Uterus (tissue), 3 donors: ENCODE measurements at regions not wholly inside any gene's neighbourhood (a gene's known extent, or its start where the extent isn't known, plus 50 kb on each side); places are given as distances from the start of the nearest gene placed in this dataset.

Experiments used
- DNase-seq, 2 donors: peaks; one replicate each; pipeline ENCODE4 v3.0.0-alpha.2; 2019 to 2020
- H3K27ac ChIP-seq, 2 donors: fragments of 200-600 bp; sonication (generic); 1 replicate in 1 of 2; 2 replicates in 1 of 2; pipeline ENCODE4 v1.5.1; 2016 to 2018
- H3K27me3 ChIP-seq, 2 donors: fragments of 200-600 bp; sonication (generic); one replicate each; pipeline ENCODE4 v1.5.1; 2018 to 2019; ENCODE audit warnings: control low read depth in 1 of 2
- H3K36me3 ChIP-seq, 2 donors: fragments of 200-600 bp; sonication (generic); one replicate each; pipeline ENCODE4 v1.5.1; 2019; ENCODE audit warnings: control low read depth in 1 of 2
- H3K4me1 ChIP-seq, 2 donors: fragments of 200-600 bp; sonication (generic); one replicate each; pipeline ENCODE4 v1.5.1; 2018 to 2019; ENCODE audit warnings: control low read depth in 1 of 2
- H3K4me3 ChIP-seq, 2 donors: fragments of 200-600 bp; sonication (generic); 1 replicate in 1 of 2; 2 replicates in 1 of 2; pipeline ENCODE4 v1.5.1; 2018 to 2019; ENCODE audit warnings: mild to moderate bottlenecking in 1 of 2
- H3K9me3 ChIP-seq, 2 donors: fragments of 200-600 bp; sonication (generic); one replicate each; pipeline ENCODE4 v1.5.1; 2019; ENCODE audit warnings: control low read depth in 1 of 2
- CTCF ChIP-seq, 4 experiments: fragments of 200-600 bp in 2 of 4; fragments of 450-650 bp in 2 of 4; sonication (generic) in 2 of 4; IDR thresholded peaks; one replicate each; pipeline ENCODE4 v1.5.1; 2016 to 2019; ENCODE audit warnings: antibody characterized with exemption in 4 of 4, mild to moderate bottlenecking in 2 of 4, moderate library complexity in 1 of 4
- POLR2A ChIP-seq, 2 donors: fragments of 450-650 bp; IDR thresholded peaks; one replicate each; pipeline ENCODE4 v1.6.1; 2016; ENCODE audit warnings: antibody characterized with exemption in 2 of 2, mild to moderate bottlenecking in 1 of 2, moderate library complexity in 1 of 2
- intact Hi-C: fragments of 100-400 bp; cut with DNase I; formaldehyde crosslinking; loops from one replicate; pipeline ENCODE4 v1.15.1; 2023; ENCODE audit warnings: low total_unique reads
- donor health status: DM: yes; HTN: yes; CAD: no.

DNA sequence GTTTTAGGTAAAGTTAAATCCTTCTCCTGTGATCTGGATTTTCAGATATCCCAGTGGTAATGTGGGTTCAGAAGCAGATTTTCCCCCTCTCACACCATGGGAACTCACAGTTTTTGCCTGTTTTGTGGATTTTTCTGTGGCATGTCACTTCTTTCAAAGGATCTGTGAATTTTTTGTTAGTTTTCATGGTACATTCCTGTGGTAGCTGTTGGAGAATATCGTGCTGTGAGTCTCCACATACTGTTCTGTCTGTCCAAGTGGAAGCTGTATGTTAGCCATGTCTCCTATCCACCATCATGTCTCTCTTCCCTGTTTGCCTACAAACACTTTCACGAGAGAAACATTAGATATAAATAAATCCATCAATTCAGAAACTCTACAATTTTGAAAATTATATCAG is 378.7 kb upstream of the ADGRB3 start:
- Histone ChIP-seq H3K4me3 (no peak overlapping the region), H3K36me3 (no peaks in the 10 kb centered on the region), H3K27ac (no peak overlapping the region), H3K27me3 (no peaks in the 10 kb centered on the region), H3K4me1 (no peaks in the 10 kb centered on the region), H3K9me3 (peaks cover 0 to 1% of the 10 kb centered on the region in 2 donors)
- no peak for DNase-seq
- TF ChIP-seq POLR2A (IDR thresholded peaks at IDR 0.05) (no peak), CTCF (IDR thresholded peaks at IDR 0.05) (no peak)
- intact Hi-C loops, result no loop called here

DNA sequence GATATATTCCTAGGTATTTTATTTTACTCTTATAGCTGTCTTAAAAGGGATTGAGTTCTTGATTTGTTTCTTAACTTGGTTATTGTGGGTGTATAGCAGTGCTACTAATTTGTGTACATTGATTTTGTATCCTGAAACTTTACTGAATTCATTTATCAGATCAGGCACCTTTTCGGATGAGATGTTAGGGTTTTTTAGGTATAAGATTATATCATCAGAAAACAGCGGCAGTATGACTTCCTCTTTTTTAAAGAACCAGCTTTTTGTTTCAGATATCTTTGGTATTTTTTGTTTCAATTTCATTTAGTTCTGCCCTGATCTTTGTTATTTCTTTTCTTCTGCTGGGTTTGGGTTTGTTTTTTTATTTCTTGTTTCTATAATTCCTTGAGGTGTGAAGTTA is 382.4 kb upstream of the ADGRB3 start:
- intact Hi-C loops, result no loop called here
- Histone ChIP-seq H3K27ac (no peak overlapping the region), H3K27me3 (no peaks in the 10 kb centered on the region), H3K4me3 (no peak overlapping the region), H3K36me3 (no peaks in the 10 kb centered on the region), H3K4me1 (no peaks in the 10 kb centered on the region), H3K9me3 (peaks cover 0 to 4% of the 10 kb centered on the region in 2 donors)
- TF ChIP-seq POLR2A (IDR thresholded peaks at IDR 0.05) (no peak), CTCF (IDR thresholded peaks at IDR 0.05) (no peak)
- no peak for DNase-seq

DNA sequence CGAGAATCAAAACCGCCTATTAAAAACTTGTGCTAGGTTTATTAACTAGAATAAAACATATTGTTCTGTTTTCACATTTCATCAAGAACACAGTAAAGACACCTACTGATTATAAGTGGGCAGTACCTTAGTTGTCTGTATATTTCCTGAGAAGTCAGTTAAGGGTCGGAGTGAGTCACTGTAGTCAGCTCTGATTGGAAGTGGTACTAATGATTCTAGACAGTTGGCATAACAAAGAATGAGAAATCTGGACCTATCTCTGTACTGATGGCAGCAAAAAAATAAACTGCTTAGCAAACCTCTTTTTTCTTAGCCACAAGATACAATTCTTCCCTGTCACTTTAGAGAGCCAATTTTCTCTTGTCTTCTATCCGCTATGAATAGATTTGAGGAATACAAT is 387.3 kb upstream of the ADGRB3 start:
- Histone ChIP-seq H3K27ac (no peak overlapping the region), H3K9me3 (peaks cover 0 to 4% of the 10 kb centered on the region in 2 donors), H3K4me3 (no peak overlapping the region), H3K4me1 (no peaks in the 10 kb centered on the region), H3K36me3 (no peaks in the 10 kb centered on the region), H3K27me3 (no peaks in the 10 kb centered on the region)
- TF ChIP-seq POLR2A (IDR thresholded peaks at IDR 0.05) (no peak), CTCF (IDR thresholded peaks at IDR 0.05) (no peak)
- no peak for DNase-seq
- intact Hi-C loops, result no loop called here

DNA sequence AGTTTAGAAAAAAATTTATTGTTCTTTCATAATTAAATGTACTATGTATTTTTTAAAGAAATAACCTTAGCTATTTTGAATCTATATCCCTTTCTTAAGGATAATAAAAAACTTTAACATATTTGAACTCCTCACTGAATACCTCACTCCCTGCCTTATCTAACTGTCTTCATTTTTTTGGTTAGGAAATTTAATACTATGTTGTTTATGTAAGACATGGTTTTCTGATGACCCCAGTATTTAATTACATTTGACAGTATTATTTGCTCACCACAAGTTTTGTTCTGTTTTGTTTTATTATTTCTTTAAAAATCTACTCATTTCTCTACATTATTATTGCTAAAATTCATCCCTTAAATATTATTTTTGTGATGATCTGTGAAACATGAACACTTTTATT is 394.4 kb upstream of the ADGRB3 start:
- Histone ChIP-seq H3K27me3 (no peaks in the 10 kb centered on the region), H3K36me3 (no peaks in the 10 kb centered on the region), H3K4me3 (no peak overlapping the region), H3K4me1 (no peaks in the 10 kb centered on the region), H3K27ac (no peak overlapping the region), H3K9me3 (no peaks in the 10 kb centered on the region)
- intact Hi-C loops, result no loop called here
- TF ChIP-seq POLR2A (IDR thresholded peaks at IDR 0.05) (no peak), CTCF (IDR thresholded peaks at IDR 0.05) (no peak)
- no peak for DNase-seq

- intact Hi-C loops, result no loop called here
- Histone ChIP-seq H3K4me1 (no peaks in the 10 kb centered on the region), H3K27me3 (no peaks in the 10 kb centered on the region), H3K4me3 (no peak overlapping the region), H3K9me3 (no peaks in the 10 kb centered on the region), H3K36me3 (no peaks in the 10 kb centered on the region), H3K27ac (no peak overlapping the region)
- no peak for DNase-seq
- TF ChIP-seq CTCF (IDR thresholded peaks at IDR 0.05), result no peak
- no peak for TF ChIP-seq POLR2A (IDR thresholded peaks at IDR 0.05)
These were observed 396.0 kb upstream of the ADGRB3 start for GRCh38 chr6:68239034-68239433.
